ENCODE measurements at regions not wholly inside any gene's neighbourhood (a gene's known extent, or its start where the extent isn't known, plus 50 kb on each side); places are given as distances from the start of the nearest gene placed in this dataset.

DNA sequence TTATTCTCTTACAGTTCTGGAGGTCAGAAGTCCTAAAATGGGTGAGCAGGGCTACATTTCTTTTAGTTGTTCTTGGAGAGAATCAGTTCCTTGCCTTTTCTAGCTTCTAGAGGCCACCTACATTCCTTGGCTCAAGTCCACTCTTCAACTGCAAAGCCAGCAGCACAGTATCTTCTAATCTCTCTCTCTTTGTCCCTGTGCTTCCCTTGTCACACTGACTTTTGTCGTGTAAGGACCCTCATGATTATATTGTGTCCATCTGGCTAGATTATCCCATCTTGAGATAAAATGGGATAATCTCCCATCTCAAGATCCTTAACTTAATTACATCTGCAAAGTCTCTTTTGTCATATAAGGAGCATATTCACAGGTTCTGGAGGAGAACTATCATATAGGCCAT, 359.0 kb downstream of the ADRA2A start:
- DNase-seq (ENCODE audit: low read depth in 1 of 2, low spot score in 1 of 2): no peak

- no peak for DNase-seq (ENCODE audit: low read depth in 1 of 2, low spot score in 1 of 2)
These were observed 362.4 kb downstream of the ADRA2A start for GRCh38 chr10:111439034-111439842.

DNA sequence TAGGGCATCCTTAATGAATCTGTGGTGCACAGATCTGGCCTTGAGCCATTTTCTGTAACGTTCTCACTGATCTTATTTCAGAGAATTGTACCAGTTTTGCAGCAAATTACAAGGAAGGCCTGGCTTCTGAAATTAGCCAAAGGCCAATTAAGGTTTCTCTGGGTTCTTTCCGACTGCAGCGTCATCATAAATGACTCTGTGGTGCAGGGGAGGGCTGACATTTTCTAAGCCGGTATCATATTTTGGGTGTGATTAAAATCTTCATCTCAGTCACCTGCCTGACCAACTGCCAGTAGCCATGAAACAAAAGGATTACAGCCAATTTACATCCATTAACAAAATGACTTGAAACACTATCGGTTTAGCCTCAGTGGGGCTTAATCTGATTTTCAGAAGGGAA, 363.7 kb downstream of the ADRA2A start:
- no peak for DNase-seq (ENCODE audit: low read depth in 1 of 2, low spot score in 1 of 2)

DNA sequence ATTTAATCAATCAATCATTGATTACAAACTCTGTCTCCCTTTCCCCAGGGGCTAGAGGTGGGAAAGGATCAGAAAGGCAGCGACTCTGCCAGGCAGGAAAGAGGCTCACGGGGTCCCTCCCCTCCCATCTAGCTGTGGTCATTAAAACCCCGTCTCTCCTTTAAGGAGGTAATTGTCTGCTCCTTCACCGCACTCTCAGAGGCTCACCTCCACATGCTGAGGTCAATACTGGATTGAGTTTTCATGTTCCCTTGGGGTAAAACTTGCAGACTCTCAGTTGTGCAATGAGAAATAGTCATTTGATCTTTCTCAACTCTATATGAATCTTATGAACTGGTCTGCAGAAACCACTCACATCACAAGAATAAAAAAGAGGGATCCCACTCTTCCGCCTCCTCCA, 368.8 kb downstream of the ADRA2A start:
- DNase-seq (ENCODE audit: low read depth in 1 of 2, low spot score in 1 of 2): no peak

DNA sequence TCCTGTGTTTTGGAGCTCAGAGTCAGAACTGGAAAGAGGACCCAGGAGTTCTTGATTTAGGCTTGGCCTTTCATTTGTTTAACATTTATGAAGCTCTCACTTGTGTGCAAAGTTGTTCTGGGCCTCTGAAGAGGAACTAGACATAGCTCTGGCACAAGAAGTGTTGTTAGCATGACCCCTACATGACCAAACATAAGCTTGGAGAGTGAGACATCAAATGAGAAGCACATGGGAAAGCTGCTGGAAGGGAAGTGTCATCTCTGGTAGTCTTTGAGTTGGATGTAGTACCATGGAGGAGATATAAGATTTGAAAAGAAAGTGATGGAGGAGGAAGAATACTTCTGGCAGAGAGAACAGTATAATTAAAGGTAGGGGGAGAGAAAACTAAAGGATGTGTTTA, 370.1 kb downstream of the ADRA2A start:
- no peak for DNase-seq (ENCODE audit: low read depth in 1 of 2, low spot score in 1 of 2)

GRCh38 chr10:111452153-111452552, 375.3 kb downstream of the ADRA2A start:
- DNase-seq (ENCODE audit: low read depth in 1 of 2, low spot score in 1 of 2): no peak

- no peak for DNase-seq (ENCODE audit: low read depth in 1 of 2, low spot score in 1 of 2)
These were observed 379.1 kb downstream of the ADRA2A start for GRCh38 chr10:111455776-111456426.

GRCh38 chr10:111458256-111458655, 381.4 kb downstream of the ADRA2A start:
- DNase-seq (ENCODE audit: low read depth in 1 of 2, low spot score in 1 of 2): no peak

GRCh38 chr10:111459967-111460366, 383.1 kb downstream of the ADRA2A start:
- no peak for DNase-seq (ENCODE audit: low read depth in 1 of 2, low spot score in 1 of 2)

DNA sequence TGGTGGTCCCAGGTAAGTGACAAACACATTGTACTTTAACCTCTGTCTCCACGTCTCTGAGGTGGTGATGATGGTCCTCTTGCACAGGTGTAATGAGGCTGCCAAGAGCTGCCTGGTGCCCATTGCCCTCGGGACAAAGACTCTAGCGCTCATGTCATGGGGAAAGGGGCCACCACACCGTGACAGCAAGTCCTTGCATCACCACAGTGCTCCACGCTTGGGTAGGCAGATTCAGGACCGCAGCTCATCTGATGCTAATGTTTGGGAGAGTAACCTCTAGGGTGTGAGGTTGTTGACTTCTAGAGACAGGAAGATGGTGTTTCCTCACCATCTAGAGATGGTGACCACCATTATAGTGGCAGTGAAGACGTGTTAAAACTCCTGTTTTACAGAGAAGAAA, 395.6 kb downstream of the ADRA2A start:
- DNase-seq (ENCODE audit: low read depth in 1 of 2, low spot score in 1 of 2): no peak

- no peak for DNase-seq (ENCODE audit: low read depth in 1 of 2, low spot score in 1 of 2)
These were observed 396.5 kb downstream of the ADRA2A start for GRCh38 chr10:111473361-111473760.

- DNase-seq (ENCODE audit: low read depth in 1 of 2, low spot score in 1 of 2): no peak
These were observed 398.0 kb downstream of the ADRA2A start for GRCh38 chr10:111474786-111475185.

- no peak for DNase-seq (ENCODE audit: low read depth in 1 of 2, low spot score in 1 of 2)
These were observed 398.9 kb downstream of the ADRA2A start for GRCh38 chr10:111475720-111476119.

DNA sequence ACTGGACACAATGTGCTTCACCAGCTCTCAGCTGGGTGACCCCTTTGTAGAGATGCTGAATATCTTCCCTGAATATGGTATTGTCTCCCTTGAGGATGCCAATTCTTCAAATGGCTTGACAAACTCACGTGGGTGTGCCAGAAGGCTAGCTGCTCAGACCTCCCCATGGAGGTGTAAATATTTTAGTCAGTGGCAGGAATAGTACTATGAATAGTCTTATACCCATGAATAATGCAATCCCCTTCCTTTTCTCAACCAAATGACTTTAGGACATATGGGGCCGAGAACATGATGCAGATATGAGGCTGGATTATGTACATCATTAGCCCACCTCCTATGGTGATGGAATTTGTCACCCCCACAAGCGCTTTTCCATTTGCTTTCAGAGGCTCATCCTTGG, 401.8 kb downstream of the ADRA2A start:
- DNase-seq (ENCODE audit: low read depth in 1 of 2, low spot score in 1 of 2): no peak

DNA sequence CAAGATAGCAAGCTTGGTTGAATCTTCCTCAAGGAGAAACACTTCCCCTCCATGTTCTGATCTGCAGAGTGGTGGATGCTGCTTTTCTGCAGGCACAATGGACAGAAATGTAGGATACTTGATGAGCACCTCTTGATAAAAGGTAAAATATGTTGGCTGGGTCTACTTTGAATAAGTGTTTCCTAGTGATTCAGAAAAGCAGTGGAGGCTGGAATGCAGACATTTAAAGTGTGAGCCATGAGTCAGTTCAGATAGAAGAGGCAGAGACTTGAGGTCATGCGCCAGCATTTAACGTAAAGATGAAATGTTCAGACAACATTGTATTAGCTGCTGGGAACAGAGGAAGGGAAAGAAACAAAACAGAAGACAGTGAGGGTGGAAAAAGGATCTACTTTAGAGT, 403.1 kb downstream of the ADRA2A start:
- no peak for DNase-seq (ENCODE audit: low read depth in 1 of 2, low spot score in 1 of 2)

DNA sequence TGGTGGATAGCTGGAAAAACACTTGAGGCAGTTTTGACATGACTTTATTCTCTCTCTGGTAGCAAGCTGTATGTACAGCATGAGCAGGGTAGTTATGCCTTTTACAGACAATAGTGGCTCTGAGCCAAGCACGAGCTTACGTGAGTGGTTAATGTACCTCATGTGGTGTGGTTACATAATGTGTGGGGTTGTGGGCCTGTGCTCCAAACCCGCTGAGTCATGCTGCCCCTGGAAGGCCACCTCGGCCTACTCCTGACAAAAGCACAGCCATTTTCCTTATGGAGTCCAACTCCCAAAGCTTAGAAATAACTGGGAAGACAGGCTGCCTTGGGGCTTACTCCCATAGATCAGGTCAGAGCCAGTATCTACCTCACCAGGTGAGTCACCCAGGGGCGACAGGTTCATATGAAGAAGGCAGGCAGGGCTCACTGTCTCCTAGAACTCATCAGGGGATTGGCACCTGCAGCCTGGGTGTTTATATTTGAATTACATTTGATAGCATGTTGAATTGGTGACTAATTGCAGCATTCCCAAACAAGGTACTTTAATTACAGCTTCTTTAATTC, 404.5 kb downstream of the ADRA2A start:
- DNase-seq (ENCODE audit: low read depth in 1 of 2, low spot score in 1 of 2): no peak

- DNase-seq (ENCODE audit: low read depth in 1 of 2, low spot score in 1 of 2): no peak
These were observed 405.0 kb downstream of the ADRA2A start for GRCh38 chr10:111481866-111482265.

DNA sequence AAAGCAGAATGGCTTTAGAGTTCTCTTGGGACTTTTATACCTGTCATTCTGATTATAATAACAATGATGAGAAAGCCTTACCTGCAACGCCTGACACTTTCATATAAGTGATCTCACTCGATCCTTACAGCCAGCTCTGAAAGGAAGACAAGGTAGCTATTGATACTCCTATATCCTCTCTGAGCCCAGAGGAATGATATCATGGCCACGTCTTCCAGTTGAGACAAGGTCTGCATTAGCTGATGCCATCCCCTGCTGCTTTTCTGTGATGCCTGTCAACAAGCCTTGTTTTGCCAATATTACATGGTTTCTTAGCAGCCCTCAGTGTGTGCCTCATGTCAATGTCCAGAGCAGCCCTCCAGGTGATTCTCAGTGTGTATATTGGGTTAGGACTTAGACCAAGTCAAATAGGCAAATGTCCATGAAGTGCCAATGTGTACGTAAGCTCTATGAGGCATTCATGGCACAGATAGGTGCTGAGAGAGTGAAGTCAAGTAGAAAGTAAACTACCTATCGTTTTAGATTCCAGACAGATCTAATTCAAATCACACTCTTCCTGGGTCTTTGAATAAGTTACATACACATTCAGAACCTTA, 405.9 kb downstream of the ADRA2A start:
- DNase-seq (ENCODE audit: low read depth in 1 of 2, low spot score in 1 of 2): no peak

- DNase-seq (ENCODE audit: low read depth in 1 of 2, low spot score in 1 of 2): no peak
These were observed 408.9 kb downstream of the ADRA2A start for GRCh38 chr10:111485767-111486166.

GRCh38 chr10:111486346-111486745, 409.5 kb downstream of the ADRA2A start:
- DNase-seq (ENCODE audit: low read depth in 1 of 2, low spot score in 1 of 2): no peak

DNA sequence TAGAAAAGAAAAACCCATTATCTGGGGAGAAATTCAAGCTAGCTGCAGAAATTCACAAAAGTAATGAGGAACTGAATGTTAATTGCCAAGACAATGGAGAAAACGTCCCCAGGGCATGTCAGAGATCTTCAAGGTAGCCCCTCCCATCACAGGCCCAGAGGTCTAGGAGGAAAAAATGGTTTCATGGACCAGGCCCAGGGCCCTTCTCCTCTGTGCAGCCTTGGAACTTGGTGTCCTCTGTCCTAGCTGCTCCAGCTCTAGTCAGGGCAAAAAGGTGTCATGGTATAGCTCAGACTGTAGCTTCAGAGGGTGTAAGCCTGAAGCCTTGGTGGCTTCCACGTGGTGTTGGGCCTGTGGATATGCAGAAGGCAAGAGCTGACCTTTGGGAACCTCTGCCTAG, 411.8 kb downstream of the ADRA2A start:
- DNase-seq (ENCODE audit: low read depth in 1 of 2, low spot score in 1 of 2): no peak

- no peak for DNase-seq (ENCODE audit: low read depth in 1 of 2, low spot score in 1 of 2)
These were observed 414.3 kb downstream of the ADRA2A start for GRCh38 chr10:111491154-111491553.
